GM23338 (cell line): ENCODE measurements at regions not wholly inside any gene's neighbourhood (a gene's known extent, or its start where the extent isn't known, plus 50 kb on each side); places are given as distances from the start of the nearest gene placed in this dataset.

Experiments used
- ATAC-seq: fragments of 200-7000 bp; cut with Tn5 transposase; 3 replicates; pipeline ENCODE4 v1.9.1; 2020
- DNase-seq: peaks from one replicate; pipeline ENCODE4 v3.0.0-alpha.2; 2015; ENCODE audit warnings: low spot score
- H2AFZ ChIP-seq: fragments of 200-600 bp; sonication (generic); 2 replicates; pipeline ENCODE4 v1.8.0; 2016; ENCODE audit warnings: antibody characterized with exemption, mild to moderate bottlenecking, moderate library complexity
- H3F3A ChIP-seq: fragments of 200-600 bp; sonication (generic); replicated peaks from 2 replicates; pipeline ENCODE4 v1.8.0; 2017; ENCODE audit warnings: antibody characterized with exemption, mixed run types, low read depth
- H3K27ac ChIP-seq: fragments of 200-600 bp; sonication (generic); 2 replicates; pipeline ENCODE4 v1.6.1; 2016; ENCODE audit warnings: low read depth
- H3K27me3 ChIP-seq: fragments of 200-600 bp; sonication (generic); 2 replicates; pipeline ENCODE4 v1.8.0; 2016; ENCODE audit warnings: mild to moderate bottlenecking, mixed run types, moderate library complexity; ENCODE audit not compliant: insufficient read depth
- H3K36me3 ChIP-seq: fragments of 200-600 bp; sonication (generic); 2 replicates; pipeline ENCODE4 v1.8.0; 2016; ENCODE audit warnings: mild to moderate bottlenecking; ENCODE audit not compliant: insufficient read depth
- H3K4me1 ChIP-seq: fragments of 200-600 bp; sonication (generic); 2 replicates; pipeline ENCODE4 v1.8.0; 2016; ENCODE audit warnings: mild to moderate bottlenecking, moderate library complexity; ENCODE audit not compliant: insufficient read depth
- H3K4me2 ChIP-seq: fragments of 200-600 bp; sonication (generic); 2 replicates; pipeline ENCODE4 v1.7.1; 2017; ENCODE audit warnings: mixed run types
- H3K4me3 ChIP-seq: fragments of 200-600 bp; sonication (generic); 2 replicates; pipeline ENCODE4 v1.6.1; 2016; ENCODE audit warnings: mixed run types
- H3K79me2 ChIP-seq: fragments of 200-600 bp; sonication (generic); replicated peaks from 2 replicates; pipeline ENCODE4 v1.8.0; 2017; ENCODE audit warnings: mild to moderate bottlenecking; ENCODE audit not compliant: insufficient read depth
- H3K9me2 ChIP-seq: fragments of 200-600 bp; sonication (generic); 2 replicates; pipeline ENCODE4 v1.8.0; 2017; ENCODE audit not compliant: insufficient read depth
- H4K20me1 ChIP-seq: fragments of 200-600 bp; sonication (generic); replicated peaks from 2 replicates; pipeline ENCODE4 v1.8.0; 2017; ENCODE audit warnings: mild to moderate bottlenecking; ENCODE audit not compliant: insufficient read depth
- H3K27ac Mint-ChIP-seq: 2 replicates; pipeline ENCODE4 v1.8.0; 2020; ENCODE audit warnings: inconsistent platforms, mild to moderate bottlenecking, moderate library complexity, mixed read lengths
- H3K27me3 Mint-ChIP-seq: 3 replicates; pipeline ENCODE4 v1.8.0; 2022; ENCODE audit warnings: low read depth, mild to moderate bottlenecking, moderate library complexity, mixed read lengths, inconsistent platforms; ENCODE audit not compliant: insufficient read depth, poor library complexity
- H3K36me3 Mint-ChIP-seq: 3 replicates; pipeline ENCODE4 v1.8.0; 2021; ENCODE audit warnings: low read depth, mild to moderate bottlenecking, inconsistent platforms, moderate library complexity, mixed read lengths
- H3K4me1 Mint-ChIP-seq: 3 replicates; pipeline ENCODE4 v1.8.0; 2020; ENCODE audit warnings: mild to moderate bottlenecking, inconsistent platforms, mixed read lengths
- H3K4me3 Mint-ChIP-seq: 3 replicates; pipeline ENCODE4 v1.8.0; 2021; ENCODE audit warnings: moderate library complexity, mild to moderate bottlenecking, inconsistent platforms, mixed read lengths
- H3K9me3 Mint-ChIP-seq: 3 replicates; pipeline ENCODE4 v1.8.0; 2020; ENCODE audit warnings: moderate library complexity, mild to moderate bottlenecking, inconsistent platforms, mixed read lengths
- CREB1 ChIP-seq: fragments of 250-450 bp; sonication (Bioruptor Pico); IDR thresholded peaks from 2 replicates; pipeline ENCODE4 v1.5.0; 2020; ENCODE audit warnings: low read depth, mild to moderate bottlenecking, moderate library complexity
- EZH2 ChIP-seq: fragments of 200-600 bp; sonication (generic); IDR thresholded peaks from one replicate; pipeline ENCODE4 v1.8.0; 2017; ENCODE audit warnings: antibody characterized with exemption, mild to moderate bottlenecking, low read depth; ENCODE audit not compliant: unreplicated experiment
- EZH2phosphoT487 ChIP-seq: fragments of 200-600 bp; sonication (generic); IDR thresholded peaks from one replicate; pipeline ENCODE4 v1.8.1; 2018; ENCODE audit warnings: antibody characterized with exemption; ENCODE audit not compliant: unreplicated experiment
- JUNB ChIP-seq: IDR thresholded peaks from one replicate; pipeline ENCODE4 v1.6.1; 2016; ENCODE audit warnings: antibody characterized with exemption; ENCODE audit not compliant: unreplicated experiment
- NANOG ChIP-seq: IDR thresholded peaks from 2 replicates; pipeline ENCODE4 v1.6.1; 2016; ENCODE audit warnings: antibody characterized with exemption, borderline replicate concordance
- POLR2AphosphoS5 ChIP-seq: IDR thresholded peaks from 2 replicates; pipeline ENCODE4 v1.6.1; 2016; ENCODE audit warnings: antibody characterized with exemption, low read depth
- STAT1 ChIP-seq: IDR thresholded peaks from one replicate; pipeline ENCODE4 v1.6.1; 2016; ENCODE audit warnings: antibody characterized with exemption; ENCODE audit not compliant: unreplicated experiment
- ZNF114 ChIP-seq: fragments of 250-450 bp; sonication (Bioruptor Pico); IDR thresholded peaks from 2 replicates; pipeline ENCODE4 v1.5.0; 2020; ENCODE audit warnings: mild to moderate bottlenecking, moderate library complexity
- ZNF331 ChIP-seq: fragments of 250-450 bp; sonication (Bioruptor Pico); IDR thresholded peaks from 2 replicates; pipeline ENCODE4 v1.5.0; 2020; ENCODE audit warnings: low read depth, mild to moderate bottlenecking, moderate library complexity
- TF ChIP-seq, protein P1 (sequence below): IDR thresholded peaks from one replicate; pipeline ENCODE4 v1.6.1; 2018; ENCODE audit warnings: antibody characterized with exemption; ENCODE audit not compliant: unreplicated experiment
- TF ChIP-seq, protein P2 (sequence below), 2 experiments: fragments of 200-600 bp in 1 of 2; sonication (generic) in 1 of 2; conservative IDR thresholded peaks; 2 replicates each; pipeline versions ENCODE4 v1.5.1 to v1.6.1; 2016 to 2017; ENCODE audit warnings: antibody characterized with exemption in 2 of 2, low read depth in 2 of 2, mild to moderate bottlenecking in 2 of 2, moderate library complexity in 1 of 2
- TF ChIP-seq, protein P3 (sequence below): fragments of 250-450 bp; sonication (Bioruptor Pico); IDR thresholded peaks from 2 replicates; pipeline ENCODE4 v1.5.0; 2020; ENCODE audit warnings: mild to moderate bottlenecking, moderate library complexity
- TF ChIP-seq, protein P4 (sequence below): IDR thresholded peaks from 2 replicates; pipeline ENCODE4 v1.6.1; 2016; ENCODE audit warnings: antibody characterized with exemption

GRCh38 chr6:103983011-103983410 lies 876.7 kb downstream of the HACE1 start:
- H3F3A ChIP-seq = no peaks in the 10 kb centered on the region
- no peak overlapping the region for H3K27ac ChIP-seq
- H2AFZ ChIP-seq = no peak overlapping the region
- H3K4me1 ChIP-seq = no peaks in the 10 kb centered on the region
- peaks cover 3% of the 10 kb centered on the region for H3K27me3 Mint-ChIP-seq
- no peak overlapping the region for H3K4me3 Mint-ChIP-seq
- no peaks in the 10 kb centered on the region; the same call in 2 of the 3 replicates for H3K4me1 Mint-ChIP-seq
- no peak for TF ChIP-seq POLR2AphosphoS5
- TF ChIP-seq JUNB = no peak
- no peak for TF ChIP-seq STAT1
- TF ChIP-seq ZNF331 (CRISPR knock-in tag) = no peak
- no peak for TF ChIP-seq EZH2
- TF ChIP-seq EZH2phosphoT487 = no peak
- TF ChIP-seq, protein P1, sequence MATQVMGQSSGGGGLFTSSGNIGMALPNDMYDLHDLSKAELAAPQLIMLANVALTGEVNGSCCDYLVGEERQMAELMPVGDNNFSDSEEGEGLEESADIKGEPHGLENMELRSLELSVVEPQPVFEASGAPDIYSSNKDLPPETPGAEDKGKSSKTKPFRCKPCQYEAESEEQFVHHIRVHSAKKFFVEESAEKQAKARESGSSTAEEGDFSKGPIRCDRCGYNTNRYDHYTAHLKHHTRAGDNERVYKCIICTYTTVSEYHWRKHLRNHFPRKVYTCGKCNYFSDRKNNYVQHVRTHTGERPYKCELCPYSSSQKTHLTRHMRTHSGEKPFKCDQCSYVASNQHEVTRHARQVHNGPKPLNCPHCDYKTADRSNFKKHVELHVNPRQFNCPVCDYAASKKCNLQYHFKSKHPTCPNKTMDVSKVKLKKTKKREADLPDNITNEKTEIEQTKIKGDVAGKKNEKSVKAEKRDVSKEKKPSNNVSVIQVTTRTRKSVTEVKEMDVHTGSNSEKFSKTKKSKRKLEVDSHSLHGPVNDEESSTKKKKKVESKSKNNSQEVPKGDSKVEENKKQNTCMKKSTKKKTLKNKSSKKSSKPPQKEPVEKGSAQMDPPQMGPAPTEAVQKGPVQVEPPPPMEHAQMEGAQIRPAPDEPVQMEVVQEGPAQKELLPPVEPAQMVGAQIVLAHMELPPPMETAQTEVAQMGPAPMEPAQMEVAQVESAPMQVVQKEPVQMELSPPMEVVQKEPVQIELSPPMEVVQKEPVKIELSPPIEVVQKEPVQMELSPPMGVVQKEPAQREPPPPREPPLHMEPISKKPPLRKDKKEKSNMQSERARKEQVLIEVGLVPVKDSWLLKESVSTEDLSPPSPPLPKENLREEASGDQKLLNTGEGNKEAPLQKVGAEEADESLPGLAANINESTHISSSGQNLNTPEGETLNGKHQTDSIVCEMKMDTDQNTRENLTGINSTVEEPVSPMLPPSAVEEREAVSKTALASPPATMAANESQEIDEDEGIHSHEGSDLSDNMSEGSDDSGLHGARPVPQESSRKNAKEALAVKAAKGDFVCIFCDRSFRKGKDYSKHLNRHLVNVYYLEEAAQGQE = no peak
- TF ChIP-seq, protein P2, sequence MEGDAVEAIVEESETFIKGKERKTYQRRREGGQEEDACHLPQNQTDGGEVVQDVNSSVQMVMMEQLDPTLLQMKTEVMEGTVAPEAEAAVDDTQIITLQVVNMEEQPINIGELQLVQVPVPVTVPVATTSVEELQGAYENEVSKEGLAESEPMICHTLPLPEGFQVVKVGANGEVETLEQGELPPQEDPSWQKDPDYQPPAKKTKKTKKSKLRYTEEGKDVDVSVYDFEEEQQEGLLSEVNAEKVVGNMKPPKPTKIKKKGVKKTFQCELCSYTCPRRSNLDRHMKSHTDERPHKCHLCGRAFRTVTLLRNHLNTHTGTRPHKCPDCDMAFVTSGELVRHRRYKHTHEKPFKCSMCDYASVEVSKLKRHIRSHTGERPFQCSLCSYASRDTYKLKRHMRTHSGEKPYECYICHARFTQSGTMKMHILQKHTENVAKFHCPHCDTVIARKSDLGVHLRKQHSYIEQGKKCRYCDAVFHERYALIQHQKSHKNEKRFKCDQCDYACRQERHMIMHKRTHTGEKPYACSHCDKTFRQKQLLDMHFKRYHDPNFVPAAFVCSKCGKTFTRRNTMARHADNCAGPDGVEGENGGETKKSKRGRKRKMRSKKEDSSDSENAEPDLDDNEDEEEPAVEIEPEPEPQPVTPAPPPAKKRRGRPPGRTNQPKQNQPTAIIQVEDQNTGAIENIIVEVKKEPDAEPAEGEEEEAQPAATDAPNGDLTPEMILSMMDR (conservative IDR thresholded peaks at IDR 0.05; ENCODE audit: low read depth in 2 of 2) = no peak
- TF ChIP-seq ZNF114 = no peak
- TF ChIP-seq, protein P3, sequence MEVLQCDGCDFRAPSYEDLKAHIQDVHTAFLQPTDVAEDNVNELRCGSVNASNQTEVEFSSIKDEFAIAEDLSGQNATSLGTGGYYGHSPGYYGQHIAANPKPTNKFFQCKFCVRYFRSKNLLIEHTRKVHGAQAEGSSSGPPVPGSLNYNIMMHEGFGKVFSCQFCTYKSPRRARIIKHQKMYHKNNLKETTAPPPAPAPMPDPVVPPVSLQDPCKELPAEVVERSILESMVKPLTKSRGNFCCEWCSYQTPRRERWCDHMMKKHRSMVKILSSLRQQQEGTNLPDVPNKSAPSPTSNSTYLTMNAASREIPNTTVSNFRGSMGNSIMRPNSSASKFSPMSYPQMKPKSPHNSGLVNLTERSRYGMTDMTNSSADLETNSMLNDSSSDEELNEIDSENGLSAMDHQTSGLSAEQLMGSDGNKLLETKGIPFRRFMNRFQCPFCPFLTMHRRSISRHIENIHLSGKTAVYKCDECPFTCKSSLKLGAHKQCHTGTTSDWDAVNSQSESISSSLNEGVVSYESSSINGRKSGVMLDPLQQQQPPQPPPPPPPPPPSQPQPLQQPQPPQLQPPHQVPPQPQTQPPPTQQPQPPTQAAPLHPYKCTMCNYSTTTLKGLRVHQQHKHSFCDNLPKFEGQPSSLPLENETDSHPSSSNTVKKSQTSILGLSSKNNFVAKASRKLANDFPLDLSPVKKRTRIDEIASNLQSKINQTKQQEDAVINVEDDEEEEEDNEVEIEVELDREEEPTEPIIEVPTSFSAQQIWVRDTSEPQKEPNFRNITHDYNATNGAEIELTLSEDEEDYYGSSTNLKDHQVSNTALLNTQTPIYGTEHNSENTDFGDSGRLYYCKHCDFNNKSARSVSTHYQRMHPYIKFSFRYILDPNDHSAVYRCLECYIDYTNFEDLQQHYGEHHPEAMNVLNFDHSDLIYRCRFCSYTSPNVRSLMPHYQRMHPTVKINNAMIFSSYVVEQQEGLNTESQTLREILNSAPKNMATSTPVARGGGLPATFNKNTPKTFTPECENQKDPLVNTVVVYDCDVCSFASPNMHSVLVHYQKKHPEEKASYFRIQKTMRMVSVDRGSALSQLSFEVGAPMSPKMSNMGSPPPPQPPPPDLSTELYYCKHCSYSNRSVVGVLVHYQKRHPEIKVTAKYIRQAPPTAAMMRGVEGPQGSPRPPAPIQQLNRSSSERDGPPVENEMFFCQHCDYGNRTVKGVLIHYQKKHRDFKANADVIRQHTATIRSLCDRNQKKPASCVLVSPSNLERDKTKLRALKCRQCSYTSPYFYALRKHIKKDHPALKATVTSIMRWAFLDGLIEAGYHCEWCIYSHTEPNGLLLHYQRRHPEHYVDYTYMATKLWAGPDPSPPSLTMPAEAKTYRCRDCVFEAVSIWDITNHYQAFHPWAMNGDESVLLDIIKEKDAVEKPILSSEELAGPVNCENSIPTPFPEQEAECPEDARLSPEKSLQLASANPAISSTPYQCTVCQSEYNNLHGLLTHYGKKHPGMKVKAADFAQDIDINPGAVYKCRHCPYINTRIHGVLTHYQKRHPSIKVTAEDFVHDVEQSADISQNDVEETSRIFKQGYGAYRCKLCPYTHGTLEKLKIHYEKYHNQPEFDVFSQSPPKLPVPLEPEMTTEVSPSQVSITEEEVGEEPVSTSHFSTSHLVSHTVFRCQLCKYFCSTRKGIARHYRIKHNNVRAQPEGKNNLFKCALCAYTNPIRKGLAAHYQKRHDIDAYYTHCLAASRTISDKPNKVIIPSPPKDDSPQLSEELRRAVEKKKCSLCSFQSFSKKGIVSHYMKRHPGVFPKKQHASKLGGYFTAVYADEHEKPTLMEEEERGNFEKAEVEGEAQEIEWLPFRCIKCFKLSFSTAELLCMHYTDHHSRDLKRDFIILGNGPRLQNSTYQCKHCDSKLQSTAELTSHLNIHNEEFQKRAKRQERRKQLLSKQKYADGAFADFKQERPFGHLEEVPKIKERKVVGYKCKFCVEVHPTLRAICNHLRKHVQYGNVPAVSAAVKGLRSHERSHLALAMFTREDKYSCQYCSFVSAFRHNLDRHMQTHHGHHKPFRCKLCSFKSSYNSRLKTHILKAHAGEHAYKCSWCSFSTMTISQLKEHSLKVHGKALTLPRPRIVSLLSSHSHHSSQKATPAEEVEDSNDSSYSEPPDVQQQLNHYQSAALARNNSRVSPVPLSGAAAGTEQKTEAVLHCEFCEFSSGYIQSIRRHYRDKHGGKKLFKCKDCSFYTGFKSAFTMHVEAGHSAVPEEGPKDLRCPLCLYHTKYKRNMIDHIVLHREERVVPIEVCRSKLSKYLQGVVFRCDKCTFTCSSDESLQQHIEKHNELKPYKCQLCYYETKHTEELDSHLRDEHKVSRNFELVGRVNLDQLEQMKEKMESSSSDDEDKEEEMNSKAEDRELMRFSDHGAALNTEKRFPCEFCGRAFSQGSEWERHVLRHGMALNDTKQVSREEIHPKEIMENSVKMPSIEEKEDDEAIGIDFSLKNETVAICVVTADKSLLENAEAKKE = no peak
- TF ChIP-seq, protein P4, sequence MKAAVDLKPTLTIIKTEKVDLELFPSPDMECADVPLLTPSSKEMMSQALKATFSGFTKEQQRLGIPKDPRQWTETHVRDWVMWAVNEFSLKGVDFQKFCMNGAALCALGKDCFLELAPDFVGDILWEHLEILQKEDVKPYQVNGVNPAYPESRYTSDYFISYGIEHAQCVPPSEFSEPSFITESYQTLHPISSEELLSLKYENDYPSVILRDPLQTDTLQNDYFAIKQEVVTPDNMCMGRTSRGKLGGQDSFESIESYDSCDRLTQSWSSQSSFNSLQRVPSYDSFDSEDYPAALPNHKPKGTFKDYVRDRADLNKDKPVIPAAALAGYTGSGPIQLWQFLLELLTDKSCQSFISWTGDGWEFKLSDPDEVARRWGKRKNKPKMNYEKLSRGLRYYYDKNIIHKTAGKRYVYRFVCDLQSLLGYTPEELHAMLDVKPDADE = no peak
- TF ChIP-seq NANOG = no peak
- no peak for TF ChIP-seq CREB1 (CRISPR knock-in tag)
- no peaks in the 10 kb centered on the region for H4K20me1 ChIP-seq
- H3K27me3 ChIP-seq = no peaks in the 10 kb centered on the region
- no peak overlapping the region for H3K27ac Mint-ChIP-seq
- H3K4me2 ChIP-seq = no peak overlapping the region
- H3K79me2 ChIP-seq = no peaks in the 10 kb centered on the region
- no peak overlapping the region for H3K4me3 ChIP-seq
- H3K36me3 Mint-ChIP-seq = no peaks in the 10 kb centered on the region
- H3K9me3 Mint-ChIP-seq = no peaks in the 10 kb centered on the region
- ATAC-seq (no peak), DNase-seq (no peak)
- H3K36me3 ChIP-seq = no peaks in the 10 kb centered on the region
- H3K9me2 ChIP-seq = no peaks in the 10 kb centered on the region
